ENCODE measurements at regions not wholly inside any gene's neighbourhood (a gene's known extent, or its start where the extent isn't known, plus 50 kb on each side); places are given as distances from the start of the nearest gene placed in this dataset.
"Not testable (repeated sequence)": the region's sequence is repeated elsewhere in the genome, so short reads cannot be mapped to it uniquely, and the experiment has no call there.

GRCh38 chr18:78856569-78857313, 122.9 kb upstream of the SALL3 start:
- no peak for DNase-seq

- DNase-seq, result no peak
These were observed 122.1 kb upstream of the SALL3 start for GRCh38 chr18:78857314-78858150.

GRCh38 chr18:78859686-78860085, 119.9 kb upstream of the SALL3 start:
- DNase-seq, result no peak

- no peak for DNase-seq
These were observed 119.5 kb upstream of the SALL3 start for GRCh38 chr18:78860117-78860516.

- DNase-seq, result no peak
These were observed 118.5 kb upstream of the SALL3 start for GRCh38 chr18:78861116-78861515.

GRCh38 chr18:78861706-78862105, 117.9 kb upstream of the SALL3 start:
- no peak for DNase-seq

GRCh38 chr18:78862395-78862794, 117.2 kb upstream of the SALL3 start:
- no peak for DNase-seq

- no peak for DNase-seq
These were observed 114.5 kb upstream of the SALL3 start for GRCh38 chr18:78865056-78865598.

GRCh38 chr18:78865771-78866310, 113.8 kb upstream of the SALL3 start:
- no peak for DNase-seq

GRCh38 chr18:78867131-78867530, 112.5 kb upstream of the SALL3 start:
- DNase-seq, result no peak

- DNase-seq, result no peak
These were observed 111.0 kb upstream of the SALL3 start for GRCh38 chr18:78868330-78869316.

- DNase-seq, result no peak
These were observed 108.0 kb upstream of the SALL3 start for GRCh38 chr18:78871618-78872017.

- no peak for DNase-seq
These were observed 105.6 kb upstream of the SALL3 start for GRCh38 chr18:78873926-78874500.

- DNase-seq, result no peak
These were observed 104.4 kb upstream of the SALL3 start for GRCh38 chr18:78875016-78875777.

GRCh38 chr18:78875778-78876650, 103.6 kb upstream of the SALL3 start:
- no peak for DNase-seq

- no peak for DNase-seq
These were observed 102.8 kb upstream of the SALL3 start for GRCh38 chr18:78876868-78877267.

GRCh38 chr18:78878335-78878734, 101.3 kb upstream of the SALL3 start:
- DNase-seq, result no peak

GRCh38 chr18:78879072-78879883, 100.3 kb upstream of the SALL3 start:
- DNase-seq, result not testable (repeated sequence)

- DNase-seq, result no peak
These were observed 97.0 kb upstream of the SALL3 start for GRCh38 chr18:78882585-78882984.
